Central memory CD8-positive, alpha-beta T cell (primary cell): ENCODE measurements at regions not wholly inside any gene's neighbourhood (a gene's known extent, or its start where the extent isn't known, plus 50 kb on each side); places are given as distances from the start of the nearest gene placed in this dataset.
"Not testable (repeated sequence)": the region's sequence is repeated elsewhere in the genome, so short reads cannot be mapped to it uniquely, and the experiment has no call there.

Experiments used
- ATAC-seq: fragments of 150-1000 bp; cut with Tn5 transposase; replicated peaks from 2 replicates; pipeline ENCODE4 v1.10.0; 2022; ENCODE audit warnings: mild to moderate bottlenecking, moderate FRiP score, moderate number of reproducible peaks; ENCODE audit not compliant: poor library complexity, severe bottlenecking; ENCODE audit errors: extremely low read depth
- DNase-seq, 2 donors: peaks; one replicate each; pipeline ENCODE4 v3.0.0; 2021; ENCODE audit warnings: low spot score in 2 of 2
- H3K27ac Mint-ChIP-seq: one replicate; pipeline ENCODE4 v1.8.0; 2022; ENCODE audit warnings: low read depth, mild to moderate bottlenecking, moderate library complexity, mixed read lengths
- H3K27me3 Mint-ChIP-seq: one replicate; pipeline ENCODE4 v1.8.0; 2022; ENCODE audit warnings: mixed read lengths
- H3K36me3 Mint-ChIP-seq: one replicate; pipeline ENCODE4 v1.8.0; 2022; ENCODE audit warnings: mild to moderate bottlenecking, moderate library complexity, mixed read lengths; ENCODE audit not compliant: insufficient read depth
- H3K4me1 Mint-ChIP-seq: one replicate; pipeline ENCODE4 v1.8.0; 2022; ENCODE audit warnings: mixed read lengths
- H3K4me3 Mint-ChIP-seq: one replicate; pipeline ENCODE4 v1.8.0; 2022; ENCODE audit warnings: mild to moderate bottlenecking, moderate library complexity, mixed read lengths
- H3K9me3 Mint-ChIP-seq: one replicate; pipeline ENCODE4 v1.8.0; 2022; ENCODE audit warnings: mixed read lengths

- H3K27me3 Mint-ChIP-seq, result peaks cover 79% of the 10 kb centered on the region
- not testable (repeated sequence) for ATAC-seq
Measured at GRCh38 chr22:22369219-22369963, 124.8 kb downstream of the VPREB1 start.

GRCh38 chr22:22369964-22370270, 125.3 kb downstream of the VPREB1 start:
- DNase-seq (no peak), ATAC-seq (no peak)
- Mint-ChIP-seq H3K4me1 (no peaks in the 10 kb centered on the region), H3K9me3 (no peaks in the 10 kb centered on the region), H3K27me3 (peaks cover 79% of the 10 kb centered on the region), H3K4me3 (no peak overlapping the region), H3K27ac (no peak overlapping the region), H3K36me3 (no peaks in the 10 kb centered on the region)

More at GRCh38 chr22:22369219-22369963, 124.8 kb downstream of the VPREB1 start:
- DNase-seq, H3K36me3 Mint-ChIP-seq, H3K4me1 Mint-ChIP-seq, H3K27ac Mint-ChIP-seq, H3K9me3 Mint-ChIP-seq, H3K4me3 Mint-ChIP-seq: not testable (repeated sequence)

- no peaks in the 10 kb centered on the region for H3K36me3 Mint-ChIP-seq
- H3K9me3 Mint-ChIP-seq, result no peaks in the 10 kb centered on the region
- no peak for DNase-seq
- H3K27ac Mint-ChIP-seq, result no peak overlapping the region
- no peak overlapping the region for H3K4me3 Mint-ChIP-seq
- ATAC-seq, result no peak
- H3K4me1 Mint-ChIP-seq, result no peaks in the 10 kb centered on the region
- peaks cover 79% of the 10 kb centered on the region for H3K27me3 Mint-ChIP-seq
Measured at GRCh38 chr22:22371031-22371541, 126.5 kb downstream of the VPREB1 start.

- Mint-ChIP-seq H3K4me3 (no peak overlapping the region), H3K9me3 (no peaks in the 10 kb centered on the region), H3K27me3 (peaks cover 81% of the 10 kb centered on the region), H3K4me1 (no peaks in the 10 kb centered on the region), H3K27ac (no peak overlapping the region), H3K36me3 (peaks cover 1% of the 10 kb centered on the region)
- no peak for DNase-seq
- ATAC-seq, result no peak
Measured at GRCh38 chr22:22372086-22372485, 127.5 kb downstream of the VPREB1 start.

- H3K27ac Mint-ChIP-seq, result no peak overlapping the region
- H3K4me1 Mint-ChIP-seq, result no peaks in the 10 kb centered on the region
- H3K27me3 Mint-ChIP-seq, result peaks cover 93% of the 10 kb centered on the region
- peaks cover 1% of the 10 kb centered on the region for H3K36me3 Mint-ChIP-seq
- DNase-seq (no peak), ATAC-seq (no peak)
- H3K4me3 Mint-ChIP-seq, result no peak overlapping the region
- no peaks in the 10 kb centered on the region for H3K9me3 Mint-ChIP-seq
Measured at GRCh38 chr22:22374163-22374562, 129.6 kb downstream of the VPREB1 start.

GRCh38 chr22:22374579-22374978, 130.0 kb downstream of the VPREB1 start:
- Mint-ChIP-seq H3K27ac (no peak overlapping the region), H3K9me3 (no peaks in the 10 kb centered on the region), H3K4me3 (no peak overlapping the region), H3K36me3 (peaks cover 1% of the 10 kb centered on the region), H3K27me3 (peaks cover 91% of the 10 kb centered on the region), H3K4me1 (no peaks in the 10 kb centered on the region)
- ATAC-seq (no peak), DNase-seq (no peak)

GRCh38 chr22:22375576-22376351, 131.2 kb downstream of the VPREB1 start:
- Mint-ChIP-seq H3K27me3 (peaks cover 95% of the 10 kb centered on the region), H3K27ac (no peak overlapping the region), H3K4me3 (no peak overlapping the region), H3K36me3 (peaks cover 1% of the 10 kb centered on the region), H3K4me1 (peaks cover 8% of the 10 kb centered on the region), H3K9me3 (no peaks in the 10 kb centered on the region)
- DNase-seq, result no peak
- ATAC-seq, result no peak

- Mint-ChIP-seq H3K27ac (no peak overlapping the region), H3K27me3 (peaks cover 89% of the 10 kb centered on the region), H3K36me3 (peaks cover 1% of the 10 kb centered on the region), H3K9me3 (no peaks in the 10 kb centered on the region), H3K4me1 (peaks cover 8% of the 10 kb centered on the region), H3K4me3 (no peak overlapping the region)
- ATAC-seq, result no peak
- no peak for DNase-seq
Measured at GRCh38 chr22:22376352-22376706, 131.7 kb downstream of the VPREB1 start.

GRCh38 chr22:22376884-22377283, 131.7 kb downstream of the ZNF280B start:
- not testable (repeated sequence) for H3K27ac Mint-ChIP-seq, H3K36me3 Mint-ChIP-seq

GRCh38 chr22:22377335-22377734, 131.2 kb downstream of the ZNF280B start:
- H3K36me3 Mint-ChIP-seq, result peaks cover 1% of the 10 kb centered on the region
- H3K4me3 Mint-ChIP-seq, result no peak overlapping the region
- H3K27me3 Mint-ChIP-seq, result peaks cover 89% of the 10 kb centered on the region
- H3K27ac Mint-ChIP-seq, result no peak overlapping the region
- peaks cover 8% of the 10 kb centered on the region for H3K4me1 Mint-ChIP-seq
- no peak for DNase-seq
- no peaks in the 10 kb centered on the region for H3K9me3 Mint-ChIP-seq
- no peak for ATAC-seq

More at GRCh38 chr22:22376884-22377283, 131.7 kb downstream of the ZNF280B start:
- peaks cover 89% of the 10 kb centered on the region for H3K27me3 Mint-ChIP-seq
- not testable (repeated sequence) for ATAC-seq, H3K9me3 Mint-ChIP-seq, H3K4me1 Mint-ChIP-seq, DNase-seq, H3K4me3 Mint-ChIP-seq

GRCh38 chr22:22378446-22379415, 129.8 kb downstream of the ZNF280B start:
- peaks cover 91% of the 10 kb centered on the region for H3K27me3 Mint-ChIP-seq
- peaks cover 8% of the 10 kb centered on the region for H3K4me1 Mint-ChIP-seq
- no peak overlapping the region for H3K27ac Mint-ChIP-seq
- no peaks in the 10 kb centered on the region for H3K9me3 Mint-ChIP-seq
- no peak for DNase-seq
- peaks cover 1% of the 10 kb centered on the region for H3K36me3 Mint-ChIP-seq
- no peak for ATAC-seq
- no peak overlapping the region for H3K4me3 Mint-ChIP-seq
